ENCODE measurements at regions not wholly inside any gene's neighbourhood (a gene's known extent, or its start where the extent isn't known, plus 50 kb on each side); places are given as distances from the start of the nearest gene placed in this dataset.
"Not testable (repeated sequence)": the region's sequence is repeated elsewhere in the genome, so short reads cannot be mapped to it uniquely, and the experiment has no call there.

GRCh38 chr13:73166204-73166603 lies 107.4 kb downstream of the KLF5 start:
- DNase-seq (ENCODE audit: low read depth), result no peak

GRCh38 chr13:73162912-73163911 lies 104.4 kb downstream of the KLF5 start:
- no peak for DNase-seq (ENCODE audit: low read depth)

GRCh38 chr13:73160371-73161031 lies 101.7 kb downstream of the KLF5 start:
- not testable (repeated sequence) for DNase-seq (ENCODE audit: low read depth)

GRCh38 chr13:73158851-73159250 lies 100.0 kb downstream of the KLF5 start:
- DNase-seq (ENCODE audit: low read depth), result no peak

- DNase-seq (ENCODE audit: low read depth), result no peak
Measured at GRCh38 chr13:73157031-73157430, 98.2 kb downstream of the KLF5 start.

- no peak for DNase-seq (ENCODE audit: low read depth)
Measured at GRCh38 chr13:73146707-73147106, 87.9 kb downstream of the KLF5 start.

- no peak for DNase-seq (ENCODE audit: low read depth)
Measured at GRCh38 chr13:73142071-73142470, 83.3 kb downstream of the KLF5 start.

- DNase-seq (ENCODE audit: low read depth), result no peak
Measured at GRCh38 chr13:73141292-73141771, 82.5 kb downstream of the KLF5 start.

GRCh38 chr13:73140801-73141200 lies 82.0 kb downstream of the KLF5 start:
- no peak for DNase-seq (ENCODE audit: low read depth)

GRCh38 chr13:73138638-73139491 lies 80.1 kb downstream of the KLF5 start:
- DNase-seq (ENCODE audit: low read depth), result no peak

GRCh38 chr13:73138276-73138637 lies 79.5 kb downstream of the KLF5 start:
- no peak for DNase-seq (ENCODE audit: low read depth)

GRCh38 chr13:73136776-73137175 lies 78.0 kb downstream of the KLF5 start:
- DNase-seq (ENCODE audit: low read depth), result no peak

GRCh38 chr13:73133531-73133930 lies 74.7 kb downstream of the KLF5 start:
- DNase-seq (ENCODE audit: low read depth), result no peak

GRCh38 chr13:73131247-73131646 lies 72.4 kb downstream of the KLF5 start:
- no peak for DNase-seq (ENCODE audit: low read depth)

- no peak for DNase-seq (ENCODE audit: low read depth)
Measured at GRCh38 chr13:73129023-73129422, 70.2 kb downstream of the KLF5 start.
